ENCODE measurements at regions not wholly inside any gene's neighbourhood (a gene's known extent, or its start where the extent isn't known, plus 50 kb on each side); places are given as distances from the start of the nearest gene placed in this dataset.
"Not testable (repeated sequence)": the region's sequence is repeated elsewhere in the genome, so short reads cannot be mapped to it uniquely, and the experiment has no call there.

GRCh38 chr6:79137671-79138070 lies 59.6 kb upstream of the PHIP start:
- Histone ChIP-seq H2BK120ac (ENCODE audit: low read depth, low read length) (no peak overlapping the region), H3K79me2 (ENCODE audit: control insufficient read depth, insufficient read depth, low read length) (no peaks in the 10 kb centered on the region), H3K4ac (ENCODE audit: low read depth, low read length) (no peak overlapping the region), H3K4me2 (ENCODE audit: low read length) (no peak overlapping the region), H3K27me3 (ENCODE audit: insufficient read depth, low read length, poor library complexity) (no peaks in the 10 kb centered on the region), H3K23ac (ENCODE audit: low read length) (no peak overlapping the region), H3K79me1 (ENCODE audit: low read length) (no peaks in the 10 kb centered on the region), H3K18ac (ENCODE audit: low read length) (no peak overlapping the region), H3K56ac (ENCODE audit: low read length) (no peak overlapping the region), H3K27ac (ENCODE audit: low read depth, low read length) (no peak overlapping the region), H3K4me3 (ENCODE audit: low read length) (no peak overlapping the region), H2BK15ac (replicated peaks; ENCODE audit: low read depth) (no peak overlapping the region), H2BK5ac (ENCODE audit: low read length) (no peak overlapping the region), H4K8ac (ENCODE audit: low read depth, low read length) (no peak overlapping the region), H2AK5ac (ENCODE audit: low read length) (no peak overlapping the region), H4K5ac (ENCODE audit: low read length) (no peak overlapping the region), H3K4me1 (ENCODE audit: control insufficient read depth, low read depth, low read length) (no peaks in the 10 kb centered on the region), H3K36me3 (ENCODE audit: control insufficient read depth, insufficient read depth, low read length) (no peaks in the 10 kb centered on the region), H3K9ac (ENCODE audit: low read length) (no peak overlapping the region)
- no CpG with 5 or more reads among the region's 2 CpGs for WGBS (ENCODE audit: extremely low coverage, insufficient coverage, low lambda C conversion rate)
- DNase-seq: no peak

DNA sequence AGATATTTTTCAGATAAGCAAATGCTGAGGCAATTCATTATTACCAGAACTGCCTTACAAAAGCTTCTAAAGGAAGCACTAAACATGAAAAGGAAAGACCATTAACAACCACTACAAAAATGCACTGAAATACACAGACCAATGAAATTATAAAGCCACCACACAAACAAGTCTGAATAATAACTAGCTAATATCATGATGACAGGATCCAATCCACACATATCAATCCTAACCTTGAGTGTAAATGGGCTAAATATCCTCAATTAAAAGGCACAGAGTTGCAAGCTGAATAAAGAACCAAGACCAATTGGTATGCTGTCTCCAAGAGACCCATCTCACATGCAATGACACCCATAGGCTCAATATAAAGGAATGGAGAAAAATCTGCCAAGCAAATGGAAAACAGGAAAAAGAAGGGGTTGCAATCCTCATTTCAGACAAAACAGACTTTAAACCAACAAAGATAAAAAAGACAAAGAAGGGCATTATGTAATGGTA lies 58.0 kb upstream of the PHIP start:
- Histone ChIP-seq H3K27ac (ENCODE audit: low read depth, low read length) (no peak overlapping the region), H3K79me1 (ENCODE audit: low read length) (no peaks in the 10 kb centered on the region), H3K36me3 (ENCODE audit: control insufficient read depth, insufficient read depth, low read length) (no peaks in the 10 kb centered on the region), H3K9ac (ENCODE audit: low read length) (no peak overlapping the region), H4K5ac (ENCODE audit: low read length) (no peak overlapping the region), H3K27me3 (ENCODE audit: insufficient read depth, low read length, poor library complexity) (no peaks in the 10 kb centered on the region), H2AK5ac (ENCODE audit: low read length) (no peak overlapping the region), H2BK15ac (replicated peaks; ENCODE audit: low read depth) (no peak overlapping the region), H2BK120ac (ENCODE audit: low read depth, low read length) (no peak overlapping the region), H3K56ac (ENCODE audit: low read length) (no peak overlapping the region), H3K23ac (ENCODE audit: low read length) (no peak overlapping the region), H3K4ac (ENCODE audit: low read depth, low read length) (no peak overlapping the region), H3K4me3 (ENCODE audit: low read length) (no peak overlapping the region), H3K4me1 (ENCODE audit: control insufficient read depth, low read depth, low read length) (no peaks in the 10 kb centered on the region), H3K18ac (ENCODE audit: low read length) (no peak overlapping the region), H4K8ac (ENCODE audit: low read depth, low read length) (no peak overlapping the region), H3K4me2 (ENCODE audit: low read length) (no peak overlapping the region), H2BK5ac (ENCODE audit: low read length) (no peak overlapping the region), H3K79me2 (ENCODE audit: control insufficient read depth, insufficient read depth, low read length) (no peaks in the 10 kb centered on the region)
- no peak for DNase-seq

DNA sequence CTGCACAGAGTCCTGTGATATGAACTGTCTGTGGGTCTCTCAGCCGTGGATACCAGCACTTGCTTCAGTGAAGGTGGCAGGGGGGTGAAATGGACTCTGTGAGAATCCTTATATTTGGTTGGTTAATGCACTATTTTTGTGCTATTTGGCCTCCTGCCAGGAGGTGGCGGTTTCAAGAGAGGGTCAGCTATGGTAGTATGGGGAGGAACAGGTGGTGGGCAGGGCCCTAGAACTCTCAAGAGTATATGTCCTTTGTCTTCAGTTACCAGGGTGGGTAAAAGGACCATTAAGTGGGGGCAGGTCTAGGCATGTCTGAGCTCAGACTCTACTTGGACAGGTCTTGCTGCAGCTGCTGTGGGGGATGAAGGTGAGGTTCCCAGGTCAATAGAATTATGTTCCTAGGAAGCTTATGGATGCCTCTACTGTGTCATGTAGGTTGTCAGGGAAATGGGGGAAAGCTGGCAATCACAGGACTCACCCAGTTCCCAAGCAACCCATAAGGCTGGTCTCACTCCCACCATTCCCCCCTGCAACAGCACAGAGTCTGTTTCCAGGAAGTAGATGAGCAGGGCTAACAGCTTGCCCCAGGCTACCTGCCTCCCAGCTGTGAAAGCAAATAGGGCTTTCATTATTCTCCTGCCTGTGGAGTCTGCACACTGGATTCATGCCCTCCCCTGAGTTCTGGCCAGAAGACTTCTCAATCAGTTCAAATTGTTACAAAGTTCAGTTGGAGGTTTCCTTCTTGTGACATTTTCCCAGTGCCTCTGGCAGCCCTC lies 56.8 kb upstream of the PHIP start:
- H2BK120ac ChIP-seq (ENCODE audit: low read depth, low read length): no peak overlapping the region
- no peak overlapping the region for H3K56ac ChIP-seq (ENCODE audit: low read length)
- H3K9ac ChIP-seq (ENCODE audit: low read length): no peak overlapping the region
- no peak overlapping the region for H2BK15ac ChIP-seq (replicated peaks; ENCODE audit: low read depth)
- H3K79me2 ChIP-seq (ENCODE audit: control insufficient read depth, insufficient read depth, low read length): no peaks in the 10 kb centered on the region
- H4K8ac ChIP-seq (ENCODE audit: low read depth, low read length): no peak overlapping the region
- H2AK5ac ChIP-seq (ENCODE audit: low read length): no peak overlapping the region
- H3K27me3 ChIP-seq (ENCODE audit: insufficient read depth, low read length, poor library complexity): no peaks in the 10 kb centered on the region
- no peak overlapping the region for H3K4ac ChIP-seq (ENCODE audit: low read depth, low read length)
- no CpG with 5 or more reads among the region's 2 CpGs for WGBS (ENCODE audit: extremely low coverage, insufficient coverage, low lambda C conversion rate)
- H3K4me3 ChIP-seq (ENCODE audit: low read length): no peak overlapping the region
- no peak overlapping the region for H3K27ac ChIP-seq (ENCODE audit: low read depth, low read length)
- H2BK5ac ChIP-seq (ENCODE audit: low read length): no peak overlapping the region
- H4K5ac ChIP-seq (ENCODE audit: low read length): no peak overlapping the region
- no peak for DNase-seq
- no peaks in the 10 kb centered on the region for H3K4me1 ChIP-seq (ENCODE audit: control insufficient read depth, low read depth, low read length)
- H3K79me1 ChIP-seq (ENCODE audit: low read length): no peaks in the 10 kb centered on the region
- H3K4me2 ChIP-seq (ENCODE audit: low read length): no peak overlapping the region
- no peak overlapping the region for H3K23ac ChIP-seq (ENCODE audit: low read length)
- no peak overlapping the region for H3K18ac ChIP-seq (ENCODE audit: low read length)
- H3K36me3 ChIP-seq (ENCODE audit: control insufficient read depth, insufficient read depth, low read length): no peaks in the 10 kb centered on the region

GRCh38 chr6:79133173-79133572 lies 55.1 kb upstream of the PHIP start:
- Histone ChIP-seq H3K23ac (ENCODE audit: low read length) (no peak overlapping the region), H3K27me3 (ENCODE audit: insufficient read depth, low read length, poor library complexity) (no peaks in the 10 kb centered on the region), H3K56ac (ENCODE audit: low read length) (no peak overlapping the region), H3K79me2 (ENCODE audit: control insufficient read depth, insufficient read depth, low read length) (no peaks in the 10 kb centered on the region), H3K4me2 (ENCODE audit: low read length) (no peak overlapping the region), H2BK15ac (replicated peaks; ENCODE audit: low read depth) (no peak overlapping the region), H2BK5ac (ENCODE audit: low read length) (no peak overlapping the region), H2BK120ac (ENCODE audit: low read depth, low read length) (no peak overlapping the region), H3K9ac (ENCODE audit: low read length) (no peak overlapping the region), H3K4me1 (ENCODE audit: control insufficient read depth, low read depth, low read length) (no peaks in the 10 kb centered on the region), H4K5ac (ENCODE audit: low read length) (no peak overlapping the region), H3K79me1 (ENCODE audit: low read length) (no peaks in the 10 kb centered on the region), H3K18ac (ENCODE audit: low read length) (no peak overlapping the region), H3K4me3 (ENCODE audit: low read length) (no peak overlapping the region), H2AK5ac (ENCODE audit: low read length) (no peak overlapping the region), H3K4ac (ENCODE audit: low read depth, low read length) (no peak overlapping the region), H3K36me3 (ENCODE audit: control insufficient read depth, insufficient read depth, low read length) (no peaks in the 10 kb centered on the region), H3K27ac (ENCODE audit: low read depth, low read length) (no peak overlapping the region), H4K8ac (ENCODE audit: low read depth, low read length) (no peak overlapping the region)
- DNase-seq: no peak
- no CpG with 5 or more reads among the region's 3 CpGs for WGBS (ENCODE audit: extremely low coverage, insufficient coverage, low lambda C conversion rate)

DNA sequence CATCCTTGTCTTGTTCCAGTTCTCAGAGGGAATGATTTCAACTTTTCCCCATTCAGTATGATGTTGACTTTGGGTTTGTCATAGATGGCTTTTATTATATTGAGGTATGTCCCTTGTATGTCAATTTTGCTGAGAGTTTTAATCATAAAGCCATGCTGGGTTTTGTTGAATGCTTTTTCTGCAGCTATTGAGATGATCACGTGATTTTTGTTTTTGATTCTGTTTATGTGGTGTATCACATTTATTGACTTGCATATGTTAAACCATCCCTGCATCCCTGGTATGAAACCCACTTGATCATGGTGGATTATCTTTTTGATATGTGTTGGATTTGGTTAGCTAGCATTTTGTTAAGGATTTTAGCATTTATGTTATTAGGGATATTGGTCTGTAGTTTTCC lies 53.2 kb upstream of the PHIP start:
- not testable (repeated sequence) for H3K56ac ChIP-seq (ENCODE audit: low read length); H2BK5ac ChIP-seq (ENCODE audit: low read length); H3K79me2 ChIP-seq (ENCODE audit: control insufficient read depth, insufficient read depth, low read length); H2BK15ac ChIP-seq (replicated peaks; ENCODE audit: low read depth); H3K4me1 ChIP-seq (ENCODE audit: control insufficient read depth, low read depth, low read length); H3K4me2 ChIP-seq (ENCODE audit: low read length); H3K27me3 ChIP-seq (ENCODE audit: insufficient read depth, low read length, poor library complexity); H3K79me1 ChIP-seq (ENCODE audit: low read length); H2AK5ac ChIP-seq (ENCODE audit: low read length); H3K4me3 ChIP-seq (ENCODE audit: low read length); H3K18ac ChIP-seq (ENCODE audit: low read length); H3K9ac ChIP-seq (ENCODE audit: low read length); H2BK120ac ChIP-seq (ENCODE audit: low read depth, low read length); H3K27ac ChIP-seq (ENCODE audit: low read depth, low read length); H4K8ac ChIP-seq (ENCODE audit: low read depth, low read length); H3K4ac ChIP-seq (ENCODE audit: low read depth, low read length); H3K23ac ChIP-seq (ENCODE audit: low read length); H4K5ac ChIP-seq (ENCODE audit: low read length); H3K36me3 ChIP-seq (ENCODE audit: control insufficient read depth, insufficient read depth, low read length); DNase-seq
- WGBS (ENCODE audit: extremely low coverage, insufficient coverage, low lambda C conversion rate): no CpG with 5 or more reads among the region's 1 CpG

Data from mesendoderm (in vitro differentiated cells).